ENCODE measurements at regions not wholly inside any gene's neighbourhood (a gene's known extent, or its start where the extent isn't known, plus 50 kb on each side); places are given as distances from the start of the nearest gene placed in this dataset.

GRCh38 chrX:6778544-6779503 lies 243.9 kb upstream of the VCX3A start:
- no peak for DNase-seq

- no peak for DNase-seq
Measured at GRCh38 chrX:6777238-6778002, 242.5 kb upstream of the VCX3A start.

- no peak for DNase-seq
Measured at GRCh38 chrX:6770936-6771335, 236.0 kb upstream of the VCX3A start.

- DNase-seq: no peak
Measured at GRCh38 chrX:6768881-6769280, 234.0 kb upstream of the VCX3A start.

GRCh38 chrX:6761251-6761650 lies 226.3 kb upstream of the VCX3A start:
- no peak for DNase-seq

GRCh38 chrX:6759655-6760375 lies 224.9 kb upstream of the VCX3A start:
- DNase-seq: no peak

- DNase-seq: no peak
Measured at GRCh38 chrX:6758234-6758633, 223.3 kb upstream of the VCX3A start.

- no peak for DNase-seq
Measured at GRCh38 chrX:6757631-6758030, 222.7 kb upstream of the VCX3A start.

- DNase-seq: no peak
Measured at GRCh38 chrX:6748595-6748994, 213.7 kb upstream of the VCX3A start.

GRCh38 chrX:6738518-6739470 lies 203.9 kb upstream of the VCX3A start:
- no peak for DNase-seq

- DNase-seq: no peak
Measured at GRCh38 chrX:6734844-6735634, 200.1 kb upstream of the VCX3A start.

- DNase-seq: no peak
Measured at GRCh38 chrX:6732101-6732500, 197.2 kb upstream of the VCX3A start.

- no peak for DNase-seq
Measured at GRCh38 chrX:6729626-6730025, 194.7 kb upstream of the VCX3A start.

- no peak for DNase-seq
Measured at GRCh38 chrX:6718766-6719165, 183.8 kb upstream of the VCX3A start.

GRCh38 chrX:6708676-6709380 lies 173.9 kb upstream of the VCX3A start:
- DNase-seq: no peak

- no peak for DNase-seq
Measured at GRCh38 chrX:6708041-6708440, 173.1 kb upstream of the VCX3A start.

GRCh38 chrX:6707497-6707896 lies 172.6 kb upstream of the VCX3A start:
- no peak for DNase-seq

GRCh38 chrX:6701085-6701484 lies 166.2 kb upstream of the VCX3A start:
- no peak for DNase-seq

GRCh38 chrX:6695717-6696116 lies 160.8 kb upstream of the VCX3A start:
- no peak for DNase-seq

- no peak for DNase-seq
Measured at GRCh38 chrX:6694977-6695376, 160.1 kb upstream of the VCX3A start.

All from right lung (tissue), 2 donors.